DND-41 (cell line): ENCODE measurements at regions not wholly inside any gene's neighbourhood (a gene's known extent, or its start where the extent isn't known, plus 50 kb on each side); places are given as distances from the start of the nearest gene placed in this dataset.

Experiments used
- ATAC-seq: fragments of 200-7000 bp; cut with Tn5 transposase; 3 replicates; pipeline ENCODE4 v1.9.1; 2021; ENCODE audit warnings: low read depth; ENCODE audit not compliant: insufficient read depth
- DNase-seq: peaks from one replicate; pipeline ENCODE4 v3.0.0-alpha.2; 2020
- H2AFZ ChIP-seq: 2 replicates; pipeline ENCODE4 v1.6.0; 2012; ENCODE audit warnings: low read depth, low read length
- H3K27ac ChIP-seq: 2 replicates; pipeline ENCODE4 v1.5.1; 2012; ENCODE audit warnings: low read length, inconsistent platforms
- H3K27me3 ChIP-seq: fragments of 200-600 bp; sonication (generic); 2 replicates; pipeline ENCODE4 v1.6.0; 2012; ENCODE audit warnings: low read length, mild to moderate bottlenecking, inconsistent platforms; ENCODE audit not compliant: insufficient read depth, poor library complexity
- H3K36me3 ChIP-seq: 2 replicates; pipeline ENCODE4 v1.5.1; 2012; ENCODE audit warnings: low read length, inconsistent platforms; ENCODE audit not compliant: insufficient read depth
- H3K4me1 ChIP-seq: 2 replicates; pipeline ENCODE4 v1.5.1; 2012; ENCODE audit warnings: mild to moderate bottlenecking, low read length; ENCODE audit not compliant: insufficient read depth
- H3K4me2 ChIP-seq: 2 replicates; pipeline ENCODE4 v1.6.0; 2012; ENCODE audit warnings: mild to moderate bottlenecking, moderate library complexity, low read length, inconsistent platforms; ENCODE audit not compliant: insufficient read depth
- H3K4me3 ChIP-seq, 2 experiments: fragments of 200-600 bp in 1 of 2; shearing (Covaris generic) in 1 of 2; 2 replicates each; pipeline ENCODE4 v1.5.1; 2012 to 2016; ENCODE audit warnings: inconsistent platforms in 2 of 2, low read length in 2 of 2, mild to moderate bottlenecking in 2 of 2, low read depth in 1 of 2, moderate library complexity in 1 of 2
- H3K79me2 ChIP-seq: 2 replicates; pipeline ENCODE4 v1.6.0; 2012; ENCODE audit warnings: low read length, inconsistent platforms; ENCODE audit not compliant: insufficient read depth
- H3K9ac ChIP-seq: 2 replicates; pipeline ENCODE4 v1.6.0; 2012; ENCODE audit warnings: low read depth, mild to moderate bottlenecking, inconsistent platforms, low read length, moderate library complexity
- H3K9me3 ChIP-seq: 2 replicates; pipeline ENCODE4 v1.5.1; 2012; ENCODE audit warnings: low read length, moderate library complexity, mild to moderate bottlenecking, inconsistent platforms; ENCODE audit not compliant: insufficient read depth, severe bottlenecking
- H4K20me1 ChIP-seq: 2 replicates; pipeline ENCODE4 v1.6.0; 2012; ENCODE audit warnings: low read length; ENCODE audit not compliant: insufficient read depth
- EZH2 ChIP-seq: IDR thresholded peaks from 3 replicates; pipeline ENCODE4 v1.6.1; 2012; ENCODE audit warnings: borderline replicate concordance, low read depth, mild to moderate bottlenecking, moderate library complexity, low read length, inconsistent platforms; ENCODE audit not compliant: severe bottlenecking
- TF ChIP-seq, protein P1 (sequence below): IDR thresholded peaks from 2 replicates; pipeline ENCODE4 v1.5.1; 2012; ENCODE audit warnings: borderline replicate concordance, low read length, moderate library complexity, mild to moderate bottlenecking; ENCODE audit not compliant: poor library complexity, severe bottlenecking; ENCODE audit errors: extremely low read depth

GRCh38 chr14:89626233-89626806, 209.3 kb upstream of the FOXN3 start:
- Histone ChIP-seq H3K4me3 (no peak overlapping the region), H3K4me2 (no peak overlapping the region), H3K79me2 (no peaks in the 10 kb centered on the region), H2AFZ (no peak overlapping the region), H3K9me3 (no peaks in the 10 kb centered on the region), H3K9ac (no peak overlapping the region), H3K27me3 (no peaks in the 10 kb centered on the region), H3K36me3 (no peaks in the 10 kb centered on the region), H3K4me1 (no peaks in the 10 kb centered on the region), H4K20me1 (no peaks in the 10 kb centered on the region), H3K27ac (no peak overlapping the region)
- ATAC-seq = no peak
- no peak for TF ChIP-seq EZH2
- TF ChIP-seq, protein P1, sequence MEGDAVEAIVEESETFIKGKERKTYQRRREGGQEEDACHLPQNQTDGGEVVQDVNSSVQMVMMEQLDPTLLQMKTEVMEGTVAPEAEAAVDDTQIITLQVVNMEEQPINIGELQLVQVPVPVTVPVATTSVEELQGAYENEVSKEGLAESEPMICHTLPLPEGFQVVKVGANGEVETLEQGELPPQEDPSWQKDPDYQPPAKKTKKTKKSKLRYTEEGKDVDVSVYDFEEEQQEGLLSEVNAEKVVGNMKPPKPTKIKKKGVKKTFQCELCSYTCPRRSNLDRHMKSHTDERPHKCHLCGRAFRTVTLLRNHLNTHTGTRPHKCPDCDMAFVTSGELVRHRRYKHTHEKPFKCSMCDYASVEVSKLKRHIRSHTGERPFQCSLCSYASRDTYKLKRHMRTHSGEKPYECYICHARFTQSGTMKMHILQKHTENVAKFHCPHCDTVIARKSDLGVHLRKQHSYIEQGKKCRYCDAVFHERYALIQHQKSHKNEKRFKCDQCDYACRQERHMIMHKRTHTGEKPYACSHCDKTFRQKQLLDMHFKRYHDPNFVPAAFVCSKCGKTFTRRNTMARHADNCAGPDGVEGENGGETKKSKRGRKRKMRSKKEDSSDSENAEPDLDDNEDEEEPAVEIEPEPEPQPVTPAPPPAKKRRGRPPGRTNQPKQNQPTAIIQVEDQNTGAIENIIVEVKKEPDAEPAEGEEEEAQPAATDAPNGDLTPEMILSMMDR = no peak
- DNase-seq = no peak

GRCh38 chr14:89625731-89626232, 208.7 kb upstream of the FOXN3 start:
- Histone ChIP-seq H3K79me2 (no peaks in the 10 kb centered on the region), H3K27me3 (no peaks in the 10 kb centered on the region), H3K4me1 (no peaks in the 10 kb centered on the region), H3K27ac (no peak overlapping the region), H3K36me3 (no peaks in the 10 kb centered on the region), H2AFZ (no peak overlapping the region), H4K20me1 (no peaks in the 10 kb centered on the region), H3K4me3 (no peak overlapping the region), H3K9me3 (no peaks in the 10 kb centered on the region), H3K9ac (no peak overlapping the region), H3K4me2 (no peak overlapping the region)
- ATAC-seq = peak; percentile 53; the same call in 1 of the 3 replicates
- DNase-seq = no peak
- TF ChIP-seq, protein P1 = no peak
- no peak for TF ChIP-seq EZH2

GRCh38 chr14:89625244-89625713, 208.2 kb upstream of the FOXN3 start:
- TF ChIP-seq, protein P1 = no peak
- no peak for TF ChIP-seq EZH2
- ATAC-seq (0 out of 3 replicates have a peak, but pooled peaks have one; percentile 14), DNase-seq (no peak)
- Histone ChIP-seq H3K27ac (no peak overlapping the region), H3K27me3 (no peaks in the 10 kb centered on the region), H3K4me1 (no peaks in the 10 kb centered on the region), H3K36me3 (no peaks in the 10 kb centered on the region), H3K79me2 (no peaks in the 10 kb centered on the region), H3K4me3 (no peak overlapping the region), H3K9ac (no peak overlapping the region), H4K20me1 (no peaks in the 10 kb centered on the region), H3K4me2 (no peak overlapping the region), H2AFZ (no peak overlapping the region), H3K9me3 (no peaks in the 10 kb centered on the region)
